ENCODE measurements at regions not wholly inside any gene's neighbourhood (a gene's known extent, or its start where the extent isn't known, plus 50 kb on each side); places are given as distances from the start of the nearest gene placed in this dataset.
"Not testable (repeated sequence)": the region's sequence is repeated elsewhere in the genome, so short reads cannot be mapped to it uniquely, and the experiment has no call there.

DNA sequence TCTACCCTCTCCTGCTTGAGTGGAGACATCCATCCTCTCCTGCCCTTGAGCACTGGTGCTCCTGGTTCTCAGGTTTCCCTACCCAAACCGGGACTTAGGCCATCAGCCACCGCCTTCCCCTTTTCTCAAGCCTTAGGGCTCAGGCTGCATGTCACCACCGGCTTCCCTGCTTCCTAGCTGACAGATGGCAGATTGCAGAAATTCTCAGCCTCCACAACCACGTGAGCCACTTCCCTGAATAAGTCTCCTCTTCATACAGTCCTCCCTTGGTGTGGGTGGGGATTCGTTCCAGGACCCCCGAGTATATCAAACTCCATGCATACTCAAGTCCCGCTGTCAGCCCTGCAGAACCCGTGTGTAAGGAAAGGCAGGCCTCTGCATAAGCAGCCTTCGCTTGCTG, 203.5 kb upstream of the ZNF32 start:
- Histone ChIP-seq H3K4me2 (ENCODE audit: low read length) (no peak overlapping the region), H3K27me3 (ENCODE audit: control insufficient read depth, insufficient read depth, low read length) (no peaks in the 10 kb centered on the region), H3K4me3 (ENCODE audit: low read length) (no peak overlapping the region), H3K36me3 (ENCODE audit: insufficient read depth, low read length) (no peaks in the 10 kb centered on the region), H3K9ac (ENCODE audit: low read depth, low read length) (no peak overlapping the region), H3K9me3 (replicated peaks; ENCODE audit: low read length) (no peaks in the 10 kb centered on the region), H3K4me1 (ENCODE audit: control insufficient read depth, insufficient read depth, low read length) (peaks cover 22% of the 10 kb centered on the region)

DNA sequence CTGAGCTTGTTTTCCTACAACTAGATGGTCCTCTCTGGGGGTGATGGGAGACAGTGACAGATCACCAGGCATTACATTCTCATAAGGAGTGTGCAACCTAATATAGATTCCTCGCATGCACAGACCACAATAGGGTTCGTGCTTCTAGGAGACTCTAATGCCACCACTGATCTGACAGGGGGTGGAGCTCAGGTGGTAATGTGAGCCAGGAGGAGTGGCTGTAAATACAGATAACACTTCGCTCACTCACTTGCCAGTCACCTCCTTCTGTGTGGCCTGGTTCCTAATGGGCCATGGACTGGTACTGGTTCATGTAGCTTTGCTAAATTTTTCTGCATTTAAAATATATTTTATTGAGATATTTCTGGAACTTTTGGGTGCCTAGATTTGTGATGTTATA, 202.3 kb upstream of the ZNF32 start:
- no peak overlapping the region for H3K4me2 ChIP-seq (ENCODE audit: low read length)
- no peak overlapping the region for H3K4me3 ChIP-seq (ENCODE audit: low read length)
- H3K27me3 ChIP-seq (ENCODE audit: control insufficient read depth, insufficient read depth, low read length), result no peaks in the 10 kb centered on the region
- H3K4me1 ChIP-seq (ENCODE audit: control insufficient read depth, insufficient read depth, low read length), result peaks cover 26% of the 10 kb centered on the region
- H3K9me3 ChIP-seq (replicated peaks; ENCODE audit: low read length), result no peaks in the 10 kb centered on the region
- no peaks in the 10 kb centered on the region for H3K36me3 ChIP-seq (ENCODE audit: insufficient read depth, low read length)
- H3K9ac ChIP-seq (ENCODE audit: low read depth, low read length), result no peak overlapping the region

DNA sequence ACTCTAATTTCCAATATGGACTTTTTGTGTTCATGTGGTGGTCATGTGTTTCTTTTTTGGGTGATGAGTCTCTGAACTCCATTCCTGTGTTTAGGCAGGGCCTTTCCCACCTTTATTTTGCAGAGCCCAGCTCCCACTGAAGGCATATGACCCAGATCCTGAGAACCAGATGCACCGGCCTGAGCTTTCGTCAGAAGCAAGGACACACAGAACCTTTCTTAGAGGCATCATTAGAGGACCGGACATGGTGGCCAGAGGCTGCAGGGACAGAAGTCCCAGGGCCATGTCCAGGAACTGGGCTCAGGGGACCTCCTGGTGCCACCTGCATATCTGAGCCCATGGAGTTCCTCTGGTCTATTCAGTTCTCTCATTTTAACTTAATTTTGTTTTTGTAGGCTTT, 200.9 kb upstream of the ZNF32 start:
- Histone ChIP-seq H3K4me1 (ENCODE audit: control insufficient read depth, insufficient read depth, low read length) (peaks cover 40% of the 10 kb centered on the region), H3K27me3 (ENCODE audit: control insufficient read depth, insufficient read depth, low read length) (no peaks in the 10 kb centered on the region), H3K4me2 (ENCODE audit: low read length) (no peak overlapping the region), H3K36me3 (ENCODE audit: insufficient read depth, low read length) (no peaks in the 10 kb centered on the region), H3K4me3 (ENCODE audit: low read length) (no peak overlapping the region), H3K9me3 (replicated peaks; ENCODE audit: low read length) (no peaks in the 10 kb centered on the region), H3K9ac (ENCODE audit: low read depth, low read length) (no peak overlapping the region)

- Histone ChIP-seq H3K36me3 (ENCODE audit: insufficient read depth, low read length) (no peaks in the 10 kb centered on the region), H3K9ac (ENCODE audit: low read depth, low read length) (no peak overlapping the region), H3K4me2 (ENCODE audit: low read length) (peak overlapping the region; percentile 51), H3K9me3 (replicated peaks; ENCODE audit: low read length) (no peaks in the 10 kb centered on the region), H3K4me3 (ENCODE audit: low read length) (no peak overlapping the region), H3K27me3 (ENCODE audit: control insufficient read depth, insufficient read depth, low read length) (no peaks in the 10 kb centered on the region), H3K4me1 (ENCODE audit: control insufficient read depth, insufficient read depth, low read length) (peaks cover 49% of the 10 kb centered on the region)
These were observed 198.3 kb upstream of the ZNF32 start for GRCh38 chr10:43846968-43847367.

GRCh38 chr10:43846187-43846680, 197.6 kb upstream of the ZNF32 start:
- Histone ChIP-seq H3K9ac (ENCODE audit: low read depth, low read length) (peak overlapping the region; percentile 49), H3K4me2 (ENCODE audit: low read length) (peak overlapping the region; percentile 72), H3K27me3 (ENCODE audit: control insufficient read depth, insufficient read depth, low read length) (no peaks in the 10 kb centered on the region), H3K36me3 (ENCODE audit: insufficient read depth, low read length) (no peaks in the 10 kb centered on the region), H3K4me1 (ENCODE audit: control insufficient read depth, insufficient read depth, low read length) (peaks cover 49% of the 10 kb centered on the region), H3K4me3 (ENCODE audit: low read length) (peak overlapping the region; percentile 42), H3K9me3 (replicated peaks; ENCODE audit: low read length) (no peaks in the 10 kb centered on the region)

- no peak overlapping the region for H3K9ac ChIP-seq (ENCODE audit: low read depth, low read length)
- peak overlapping the region; percentile 41 for H3K4me3 ChIP-seq (ENCODE audit: low read length)
- peaks cover 49% of the 10 kb centered on the region for H3K4me1 ChIP-seq (ENCODE audit: control insufficient read depth, insufficient read depth, low read length)
These were observed 196.4 kb upstream of the ZNF32 start for GRCh38 chr10:43845121-43845520.

GRCh38 chr10:43844221-43844620, 195.5 kb upstream of the ZNF32 start:
- Histone ChIP-seq H3K9me3 (replicated peaks; ENCODE audit: low read length) (no peaks in the 10 kb centered on the region), H3K27me3 (ENCODE audit: control insufficient read depth, insufficient read depth, low read length) (no peaks in the 10 kb centered on the region), H3K4me1 (ENCODE audit: control insufficient read depth, insufficient read depth, low read length) (peaks cover 49% of the 10 kb centered on the region), H3K36me3 (ENCODE audit: insufficient read depth, low read length) (no peaks in the 10 kb centered on the region), H3K4me2 (ENCODE audit: low read length) (peak overlapping the region; percentile 58), H3K4me3 (ENCODE audit: low read length) (peak overlapping the region; percentile 16), H3K9ac (ENCODE audit: low read depth, low read length) (peak overlapping the region; percentile 13)

More at GRCh38 chr10:43845121-43845520, 196.4 kb upstream of the ZNF32 start:
- Histone ChIP-seq H3K9me3 (replicated peaks; ENCODE audit: low read length) (no peaks in the 10 kb centered on the region), H3K27me3 (ENCODE audit: control insufficient read depth, insufficient read depth, low read length) (no peaks in the 10 kb centered on the region), H3K36me3 (ENCODE audit: insufficient read depth, low read length) (no peaks in the 10 kb centered on the region), H3K4me2 (ENCODE audit: low read length) (peak overlapping the region; percentile 72)

GRCh38 chr10:43843321-43844101, 194.8 kb upstream of the ZNF32 start:
- Histone ChIP-seq H3K4me1 (ENCODE audit: control insufficient read depth, insufficient read depth, low read length) (peaks cover 49% of the 10 kb centered on the region), H3K9me3 (replicated peaks; ENCODE audit: low read length) (no peaks in the 10 kb centered on the region), H3K4me3 (ENCODE audit: low read length) (peak overlapping the region; percentile 2), H3K27me3 (ENCODE audit: control insufficient read depth, insufficient read depth, low read length) (no peaks in the 10 kb centered on the region), H3K9ac (ENCODE audit: low read depth, low read length) (peak overlapping the region; percentile 15), H3K4me2 (ENCODE audit: low read length) (peak overlapping the region; percentile 58), H3K36me3 (ENCODE audit: insufficient read depth, low read length) (no peaks in the 10 kb centered on the region)

- peak overlapping the region; percentile 15 for H3K9ac ChIP-seq (ENCODE audit: low read depth, low read length)
- H3K27me3 ChIP-seq (ENCODE audit: control insufficient read depth, insufficient read depth, low read length), result no peaks in the 10 kb centered on the region
- H3K4me2 ChIP-seq (ENCODE audit: low read length), result no peak overlapping the region
- no peaks in the 10 kb centered on the region for H3K36me3 ChIP-seq (ENCODE audit: insufficient read depth, low read length)
- no peak overlapping the region for H3K4me3 ChIP-seq (ENCODE audit: low read length)
- H3K4me1 ChIP-seq (ENCODE audit: control insufficient read depth, insufficient read depth, low read length), result peaks cover 49% of the 10 kb centered on the region
- no peaks in the 10 kb centered on the region for H3K9me3 ChIP-seq (replicated peaks; ENCODE audit: low read length)
These were observed 193.8 kb upstream of the ZNF32 start for GRCh38 chr10:43842496-43842895.

GRCh38 chr10:43842072-43842471, 193.4 kb upstream of the ZNF32 start:
- Histone ChIP-seq H3K4me3 (ENCODE audit: low read length) (no peak overlapping the region), H3K4me1 (ENCODE audit: control insufficient read depth, insufficient read depth, low read length) (peaks cover 47% of the 10 kb centered on the region), H3K27me3 (ENCODE audit: control insufficient read depth, insufficient read depth, low read length) (no peaks in the 10 kb centered on the region)

DNA sequence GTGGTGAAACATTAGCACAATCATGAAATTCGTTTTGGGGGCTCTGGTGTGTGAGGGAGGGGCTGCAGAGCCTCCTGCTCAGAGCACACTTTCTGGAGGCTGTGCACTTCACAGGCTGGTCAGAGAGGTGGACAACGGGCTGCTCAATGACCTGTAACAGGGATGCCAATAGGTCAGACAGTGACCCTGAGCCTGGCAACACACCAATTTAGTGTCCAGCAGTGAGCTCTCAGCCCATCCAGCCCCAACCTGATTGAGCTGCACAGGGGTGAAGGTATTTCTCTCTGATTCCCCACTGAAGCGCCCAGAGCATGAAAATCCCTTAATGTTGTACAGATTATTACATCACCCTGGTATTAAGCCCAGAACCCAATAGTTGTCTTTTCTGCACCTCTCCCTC, 191.3 kb upstream of the ZNF32 start:
- H3K36me3 ChIP-seq (ENCODE audit: insufficient read depth, low read length), result no peaks in the 10 kb centered on the region

More at GRCh38 chr10:43842072-43842471, 193.4 kb upstream of the ZNF32 start:
- Histone ChIP-seq H3K9ac (ENCODE audit: low read depth, low read length) (no peak overlapping the region), H3K9me3 (replicated peaks; ENCODE audit: low read length) (no peaks in the 10 kb centered on the region), H3K4me2 (ENCODE audit: low read length) (no peak overlapping the region), H3K36me3 (ENCODE audit: insufficient read depth, low read length) (no peaks in the 10 kb centered on the region)

GRCh38 chr10:43834751-43835150, 186.1 kb upstream of the ZNF32 start:
- not testable (repeated sequence) for H3K9ac ChIP-seq (ENCODE audit: low read depth, low read length); H3K4me1 ChIP-seq (ENCODE audit: control insufficient read depth, insufficient read depth, low read length); H3K36me3 ChIP-seq (ENCODE audit: insufficient read depth, low read length); H3K4me3 ChIP-seq (ENCODE audit: low read length); H3K27me3 ChIP-seq (ENCODE audit: control insufficient read depth, insufficient read depth, low read length); H3K9me3 ChIP-seq (replicated peaks; ENCODE audit: low read length); H3K4me2 ChIP-seq (ENCODE audit: low read length)

More for the DNA sequence above, 191.3 kb upstream of the ZNF32 start:
- H3K9me3 ChIP-seq (replicated peaks; ENCODE audit: low read length), result peaks cover 3% of the 10 kb centered on the region
- no peak overlapping the region for H3K4me2 ChIP-seq (ENCODE audit: low read length)
- H3K9ac ChIP-seq (ENCODE audit: low read depth, low read length), result no peak overlapping the region
- no peaks in the 10 kb centered on the region for H3K27me3 ChIP-seq (ENCODE audit: control insufficient read depth, insufficient read depth, low read length)
- peaks cover 27% of the 10 kb centered on the region for H3K4me1 ChIP-seq (ENCODE audit: control insufficient read depth, insufficient read depth, low read length)
- H3K4me3 ChIP-seq (ENCODE audit: low read length), result no peak overlapping the region

Data from skeletal muscle satellite cell (primary cell).